GM23248 (cell line): ENCODE measurements at regions not wholly inside any gene's neighbourhood (a gene's known extent, or its start where the extent isn't known, plus 50 kb on each side); places are given as distances from the start of the nearest gene placed in this dataset.

Experiments used
- EZH2 ChIP-seq: fragments of 200-600 bp; sonication (generic); IDR thresholded peaks from 2 replicates; pipeline ENCODE4 v1.6.1; 2018; ENCODE audit warnings: antibody characterized with exemption, mild to moderate bottlenecking; ENCODE audit not compliant: insufficient read depth, poor library complexity, severe bottlenecking
- EZH2phosphoT487 ChIP-seq: fragments of 200-600 bp; sonication (generic); IDR thresholded peaks from 2 replicates; pipeline ENCODE4 v1.6.1; 2018; ENCODE audit warnings: antibody characterized with exemption, moderate library complexity, mild to moderate bottlenecking, low read depth; ENCODE audit not compliant: insufficient read depth

GRCh38 chr2:155975734-155976133 is 356.8 kb downstream of the NR4A2 start:
- TF ChIP-seq EZH2phosphoT487: no peak
- TF ChIP-seq EZH2: no peak
